Ascending aorta (tissue), 2 donors: ENCODE measurements at regions not wholly inside any gene's neighbourhood (a gene's known extent, or its start where the extent isn't known, plus 50 kb on each side); places are given as distances from the start of the nearest gene placed in this dataset.

Experiments used
- DNase-seq, 2 donors: peaks; one replicate each; pipeline ENCODE4 v3.0.0-alpha.2; 2019; ENCODE audit warnings: low spot score in 2 of 2
- H3K27ac ChIP-seq, 2 donors: fragments of 200-600 bp; sonication (generic); one replicate each; pipeline ENCODE4 v1.5.1; 2016 to 2017; ENCODE audit warnings: mild to moderate bottlenecking in 1 of 2
- H3K27me3 ChIP-seq: fragments of 200-600 bp; sonication (generic); one replicate; pipeline ENCODE4 v1.5.1; 2017
- H3K36me3 ChIP-seq, 2 donors: fragments of 200-600 bp; sonication (generic); one replicate each; pipeline ENCODE4 v1.5.1; 2016
- H3K4me1 ChIP-seq, 2 donors: fragments of 200-600 bp; sonication (generic); one replicate each; pipeline ENCODE4 v1.5.1; 2016 to 2017; ENCODE audit warnings: mild to moderate bottlenecking in 1 of 2
- H3K4me3 ChIP-seq, 2 donors: fragments of 200-600 bp; sonication (generic); one replicate each; pipeline ENCODE4 v1.5.1; 2016 to 2017; ENCODE audit warnings: mild to moderate bottlenecking in 1 of 2
- H3K9me3 ChIP-seq, 2 donors: fragments of 200-600 bp; sonication (generic); one replicate each; pipeline ENCODE4 v1.5.1; 2016
- intact Hi-C: fragments of 100-400 bp; cut with DNase I; formaldehyde crosslinking; loops from one replicate; pipeline ENCODE4 v1.15.1; 2023
- TF ChIP-seq, protein P1 (sequence below), 3 experiments: fragments of 200-600 bp in 2 of 3; fragments of 450-650 bp in 1 of 3; sonication (generic) in 2 of 3; IDR thresholded peaks; one replicate each; pipeline ENCODE4 v1.5.1; 2016 to 2019; ENCODE audit warnings: antibody characterized with exemption in 3 of 3, mild to moderate bottlenecking in 1 of 3, moderate library complexity in 1 of 3

DNA sequence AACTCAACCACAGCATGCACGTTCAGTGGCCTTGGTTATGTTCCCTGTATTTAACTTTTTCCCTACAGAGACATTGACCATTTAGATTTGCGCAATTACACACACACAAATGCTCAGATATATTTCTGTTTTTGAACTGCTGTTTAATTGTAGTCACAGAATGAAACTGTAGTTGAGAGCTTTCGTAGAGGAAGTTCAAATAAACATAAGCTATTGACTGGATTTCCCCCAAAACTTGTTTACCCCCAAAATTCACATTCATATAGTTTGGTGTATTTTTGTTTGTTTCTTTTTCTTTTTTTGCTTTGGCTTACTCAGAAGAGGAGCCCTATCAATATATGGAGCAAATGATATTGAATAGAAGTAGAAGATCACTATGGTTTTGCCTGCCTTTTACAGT, 921.0 kb downstream of the ADGRL2 start:
- no peak for DNase-seq
- intact Hi-C loops: no loop called here
- H3K4me3 ChIP-seq: no peak overlapping the region
- H3K27me3 ChIP-seq: no peaks in the 10 kb centered on the region
- H3K27ac ChIP-seq: no peak overlapping the region
- H3K4me1 ChIP-seq: no peaks in the 10 kb centered on the region
- no peaks in the 10 kb centered on the region for H3K36me3 ChIP-seq
- peaks cover 0 to 10% of the 10 kb centered on the region in 2 donors for H3K9me3 ChIP-seq
- TF ChIP-seq, protein P1, sequence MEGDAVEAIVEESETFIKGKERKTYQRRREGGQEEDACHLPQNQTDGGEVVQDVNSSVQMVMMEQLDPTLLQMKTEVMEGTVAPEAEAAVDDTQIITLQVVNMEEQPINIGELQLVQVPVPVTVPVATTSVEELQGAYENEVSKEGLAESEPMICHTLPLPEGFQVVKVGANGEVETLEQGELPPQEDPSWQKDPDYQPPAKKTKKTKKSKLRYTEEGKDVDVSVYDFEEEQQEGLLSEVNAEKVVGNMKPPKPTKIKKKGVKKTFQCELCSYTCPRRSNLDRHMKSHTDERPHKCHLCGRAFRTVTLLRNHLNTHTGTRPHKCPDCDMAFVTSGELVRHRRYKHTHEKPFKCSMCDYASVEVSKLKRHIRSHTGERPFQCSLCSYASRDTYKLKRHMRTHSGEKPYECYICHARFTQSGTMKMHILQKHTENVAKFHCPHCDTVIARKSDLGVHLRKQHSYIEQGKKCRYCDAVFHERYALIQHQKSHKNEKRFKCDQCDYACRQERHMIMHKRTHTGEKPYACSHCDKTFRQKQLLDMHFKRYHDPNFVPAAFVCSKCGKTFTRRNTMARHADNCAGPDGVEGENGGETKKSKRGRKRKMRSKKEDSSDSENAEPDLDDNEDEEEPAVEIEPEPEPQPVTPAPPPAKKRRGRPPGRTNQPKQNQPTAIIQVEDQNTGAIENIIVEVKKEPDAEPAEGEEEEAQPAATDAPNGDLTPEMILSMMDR (IDR thresholded peaks at IDR 0.05): no peak

DNA sequence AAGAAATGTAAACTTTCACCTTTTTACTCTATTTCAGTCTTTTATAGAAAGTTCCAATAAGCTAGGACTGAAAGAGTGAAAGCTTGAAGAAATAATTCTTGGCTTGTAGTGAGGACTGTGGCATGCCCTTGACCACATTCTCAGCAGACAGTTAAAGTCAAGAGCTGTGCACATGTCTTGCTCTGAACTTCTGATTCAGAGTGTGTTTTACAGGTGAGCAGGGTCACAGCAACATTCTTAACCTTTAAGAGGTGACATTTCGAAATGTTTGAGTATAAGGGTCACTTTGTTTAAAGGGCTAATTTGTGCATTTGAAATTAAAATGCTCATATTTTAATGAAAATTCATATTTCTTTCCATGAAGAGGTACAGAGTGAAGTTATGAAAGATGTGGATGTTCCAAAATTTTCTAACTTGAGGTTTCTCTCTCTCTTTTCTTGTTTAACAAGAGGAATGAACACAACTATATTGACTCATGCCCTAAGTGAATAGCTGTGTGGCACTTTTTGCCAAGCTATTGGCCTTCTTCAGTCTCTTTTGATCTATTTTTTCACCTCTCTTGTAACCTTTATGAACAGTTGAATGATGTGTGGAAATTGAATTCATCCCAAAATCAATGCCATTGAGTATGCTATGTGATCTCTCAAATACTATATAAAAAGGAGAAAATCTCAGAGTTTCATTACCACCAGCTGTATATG, 918.1 kb downstream of the ADGRL2 start:
- Histone ChIP-seq H3K27ac (no peak overlapping the region), H3K4me3 (no peak overlapping the region), H3K9me3 (peaks cover 0 to 11% of the 10 kb centered on the region in 2 donors), H3K27me3 (no peaks in the 10 kb centered on the region), H3K36me3 (no peaks in the 10 kb centered on the region), H3K4me1 (no peaks in the 10 kb centered on the region)
- DNase-seq: no peak
- TF ChIP-seq, protein P1 (IDR thresholded peaks at IDR 0.05): no peak
- intact Hi-C loops: no loop called here

DNA sequence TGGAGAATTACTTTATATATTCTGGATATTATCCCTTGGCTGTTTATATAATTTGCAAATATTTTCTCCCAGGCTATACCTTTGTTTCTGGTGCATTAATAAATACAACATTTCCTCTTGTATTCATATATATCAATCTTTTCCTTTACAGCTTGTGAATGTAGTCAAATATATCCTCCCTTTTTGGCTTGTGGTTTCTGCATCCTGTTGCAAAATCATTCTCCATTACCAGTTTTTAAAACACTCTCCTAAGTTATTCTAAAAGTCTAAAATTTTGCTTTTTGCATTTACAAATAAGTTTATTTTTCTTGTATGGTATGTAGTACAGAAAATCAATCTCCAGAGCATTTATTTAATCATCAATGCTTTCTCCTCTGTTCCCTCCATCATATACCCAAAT, 909.4 kb downstream of the ADGRL2 start:
- intact Hi-C loops: no loop called here
- Histone ChIP-seq H3K4me3 (no peak overlapping the region), H3K36me3 (no peaks in the 10 kb centered on the region), H3K27me3 (no peaks in the 10 kb centered on the region), H3K27ac (no peak overlapping the region), H3K9me3 (peaks cover 0 to 8% of the 10 kb centered on the region in 2 donors), H3K4me1 (no peaks in the 10 kb centered on the region)
- TF ChIP-seq, protein P1 (IDR thresholded peaks at IDR 0.05): no peak
- no peak for DNase-seq

DNA sequence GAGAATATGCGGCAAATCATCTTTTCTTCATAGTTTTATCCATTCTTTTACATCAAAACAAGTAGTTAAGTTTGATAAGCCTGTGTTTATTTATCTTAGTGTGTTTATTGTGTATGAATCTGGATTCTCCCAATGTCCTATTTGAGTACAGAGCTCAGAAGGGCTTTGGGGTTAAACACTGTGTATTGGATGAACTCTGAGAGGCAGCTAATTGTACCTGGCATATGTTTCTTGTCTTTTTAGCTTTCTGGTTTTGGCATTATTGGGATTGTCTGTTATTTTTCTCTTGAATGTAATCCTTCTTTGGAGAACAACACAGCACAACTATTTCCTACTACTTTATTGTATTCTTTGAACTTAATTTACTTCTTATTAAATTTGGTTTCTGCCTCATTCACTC, 906.9 kb downstream of the ADGRL2 start:
- Histone ChIP-seq H3K27me3 (no peaks in the 10 kb centered on the region), H3K9me3 (no peaks in the 10 kb centered on the region), H3K4me3 (no peak overlapping the region), H3K27ac (no peak overlapping the region), H3K4me1 (no peaks in the 10 kb centered on the region), H3K36me3 (no peaks in the 10 kb centered on the region)
- intact Hi-C loops: no loop called here
- DNase-seq: no peak
- TF ChIP-seq, protein P1 (IDR thresholded peaks at IDR 0.05): no peak

DNA sequence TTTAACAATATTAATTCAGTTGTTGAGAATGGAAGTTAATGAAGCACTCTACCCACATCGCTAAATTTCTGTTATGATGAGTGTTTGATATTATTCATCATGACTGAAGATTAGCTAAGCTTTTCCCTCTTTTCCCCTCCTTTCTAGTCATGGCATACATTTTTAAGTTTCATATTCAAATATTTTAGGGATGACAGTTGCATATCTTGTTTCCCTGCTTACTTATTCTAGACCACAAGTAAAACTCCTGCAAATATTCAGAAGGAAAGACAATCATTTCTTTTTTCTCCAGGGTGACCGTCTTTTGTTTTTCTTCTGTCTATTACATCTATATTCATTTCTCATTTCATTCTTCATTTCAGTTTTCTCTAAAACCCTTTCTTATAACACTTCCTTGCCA, 906.0 kb downstream of the ADGRL2 start:
- Histone ChIP-seq H3K36me3 (no peaks in the 10 kb centered on the region), H3K4me1 (no peaks in the 10 kb centered on the region), H3K9me3 (no peaks in the 10 kb centered on the region), H3K27me3 (no peaks in the 10 kb centered on the region), H3K27ac (no peak overlapping the region), H3K4me3 (no peak overlapping the region)
- TF ChIP-seq, protein P1 (IDR thresholded peaks at IDR 0.05): no peak
- DNase-seq: no peak
- intact Hi-C loops: no loop called here

DNA sequence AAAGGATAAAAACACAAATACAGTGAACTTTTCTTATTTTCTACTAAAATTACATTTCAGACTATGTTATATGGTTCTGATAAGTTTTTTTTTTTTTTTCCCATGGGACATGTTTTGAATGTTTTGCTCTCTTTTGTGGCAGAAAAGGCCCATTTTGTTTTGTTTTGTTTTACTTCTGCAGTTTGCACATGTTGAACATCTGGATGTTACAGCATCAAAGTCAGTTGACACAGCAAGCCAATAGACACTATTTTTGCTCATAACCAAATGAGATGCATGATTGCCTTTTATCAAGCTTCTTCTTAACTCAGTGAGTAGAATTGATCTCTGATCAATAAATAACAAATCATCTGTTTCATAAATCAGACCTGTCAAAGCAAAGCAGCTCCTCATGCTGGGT, 904.2 kb downstream of the ADGRL2 start:
- no peak for DNase-seq
- Histone ChIP-seq H3K9me3 (no peaks in the 10 kb centered on the region), H3K27ac (no peak overlapping the region), H3K27me3 (no peaks in the 10 kb centered on the region), H3K36me3 (no peaks in the 10 kb centered on the region), H3K4me1 (no peaks in the 10 kb centered on the region), H3K4me3 (no peak overlapping the region)
- intact Hi-C loops: no loop called here
- TF ChIP-seq, protein P1 (IDR thresholded peaks at IDR 0.05): no peak
